Stimulated activated CD4-positive, alpha-beta T cell treated with anti-CD3 and anti-CD28 coated beads, Interleukin-4, amount 100 ng/mL, for 48 hours (primary cell): ENCODE measurements at regions not wholly inside any gene's neighbourhood (a gene's known extent, or its start where the extent isn't known, plus 50 kb on each side); places are given as distances from the start of the nearest gene placed in this dataset.
"Not testable (repeated sequence)": the region's sequence is repeated elsewhere in the genome, so short reads cannot be mapped to it uniquely, and the experiment has no call there.

Experiments used
- DNase-seq, 2 donors: peaks; one replicate each; pipeline ENCODE4 v3.0.0-alpha.2; 2020; ENCODE audit warnings: low read depth in 2 of 2

DNA sequence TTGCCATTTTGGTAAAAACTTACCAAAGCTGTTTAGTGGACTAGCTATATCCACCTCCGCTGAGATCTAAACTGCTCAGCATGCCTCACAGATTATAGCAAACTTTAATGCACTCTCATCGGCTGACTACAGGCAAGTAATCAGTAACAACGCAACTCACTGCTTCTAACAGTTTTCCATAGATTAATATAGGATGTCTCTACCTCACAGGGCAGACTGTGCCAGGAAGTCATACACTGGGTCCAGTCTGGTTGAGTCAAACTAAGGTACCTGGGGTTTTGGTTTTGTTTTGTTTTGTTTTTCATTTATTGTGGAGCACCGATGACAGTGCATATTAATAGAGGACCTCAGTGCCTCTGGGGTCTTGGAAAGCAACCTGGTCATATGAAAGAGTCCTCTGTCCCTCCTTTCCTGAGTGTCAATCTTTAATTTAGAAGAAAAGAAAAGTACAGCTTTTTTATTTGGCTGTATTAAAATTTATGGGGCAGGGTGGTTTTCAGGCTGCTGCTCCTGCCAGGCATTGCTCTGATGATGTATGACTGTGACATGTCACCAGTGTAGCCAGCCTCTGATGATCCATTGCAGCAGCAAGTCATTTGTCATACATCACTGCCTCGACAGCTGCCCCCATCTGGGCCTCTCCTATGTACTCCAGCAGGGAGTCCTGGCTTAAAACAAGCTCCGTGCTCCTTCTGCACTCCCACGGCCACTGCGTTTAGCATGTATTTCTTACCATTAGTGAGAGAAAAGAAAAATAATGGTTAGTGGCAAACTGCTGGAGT, 854.1 kb downstream of the KCNJ2 start:
- DNase-seq = no peak

GRCh38 chr17:71024172-71024571, 854.8 kb downstream of the KCNJ2 start:
- DNase-seq = no peak

DNA sequence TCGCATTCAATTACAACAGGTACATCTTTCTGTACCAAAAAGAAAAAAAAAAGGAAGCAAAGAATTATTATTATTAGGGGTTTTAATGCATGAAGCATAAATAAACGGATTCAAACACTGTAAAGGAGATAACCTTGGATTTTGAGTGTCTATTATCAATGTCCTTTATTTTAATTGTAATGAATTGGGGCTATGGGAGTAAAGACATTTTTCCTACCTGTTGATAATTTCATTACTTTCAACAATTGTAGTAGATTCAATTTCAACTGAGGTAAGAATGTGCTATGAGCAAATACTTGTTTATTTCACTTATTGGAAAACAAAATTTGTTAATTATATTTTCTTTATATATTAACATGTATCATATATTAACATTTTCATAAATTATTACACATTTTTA, 855.6 kb downstream of the KCNJ2 start:
- DNase-seq = no peak

DNA sequence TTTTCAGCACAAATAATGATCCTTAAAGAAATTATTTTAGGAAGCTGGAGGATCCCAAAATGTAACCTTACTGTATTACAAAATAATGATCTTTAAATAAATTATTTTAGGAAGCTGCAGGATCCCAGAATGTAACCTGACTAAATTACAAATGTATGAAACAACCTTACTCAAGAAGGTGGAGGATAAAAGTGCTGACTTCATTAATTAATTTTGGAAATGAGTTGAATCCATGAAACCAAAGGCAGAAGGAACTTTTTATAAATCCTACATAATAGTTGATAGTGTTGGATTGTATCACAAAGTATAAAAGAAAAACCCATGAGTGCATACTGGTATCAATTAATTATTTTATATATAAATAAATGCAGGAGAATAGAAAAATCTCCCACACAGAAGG, 859.9 kb downstream of the KCNJ2 start:
- DNase-seq = no peak

GRCh38 chr17:71031286-71031685, 862.0 kb downstream of the KCNJ2 start:
- DNase-seq = not testable (repeated sequence)

- DNase-seq = no peak
Measured at GRCh38 chr17:71032746-71033273, 863.5 kb downstream of the KCNJ2 start.

DNA sequence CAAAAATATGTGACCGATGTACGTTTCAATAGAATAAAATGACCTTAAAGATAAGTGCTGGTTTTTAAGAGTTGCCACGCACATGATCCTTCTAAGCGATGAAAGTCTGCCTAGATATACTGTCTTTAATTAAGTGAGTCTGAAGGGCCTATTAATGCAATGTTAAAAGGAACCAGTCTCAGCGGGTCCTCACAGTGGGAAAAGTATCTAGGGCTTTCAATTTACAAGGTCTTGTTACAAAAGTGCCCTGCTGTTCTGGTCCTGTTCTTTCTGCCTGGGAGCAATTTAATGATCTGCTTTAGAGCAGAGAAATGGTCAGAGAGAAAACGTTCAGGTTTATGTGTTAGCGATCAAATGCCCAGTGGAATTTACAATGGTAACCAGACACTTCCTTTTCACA, 864.0 kb downstream of the KCNJ2 start:
- DNase-seq = no peak

DNA sequence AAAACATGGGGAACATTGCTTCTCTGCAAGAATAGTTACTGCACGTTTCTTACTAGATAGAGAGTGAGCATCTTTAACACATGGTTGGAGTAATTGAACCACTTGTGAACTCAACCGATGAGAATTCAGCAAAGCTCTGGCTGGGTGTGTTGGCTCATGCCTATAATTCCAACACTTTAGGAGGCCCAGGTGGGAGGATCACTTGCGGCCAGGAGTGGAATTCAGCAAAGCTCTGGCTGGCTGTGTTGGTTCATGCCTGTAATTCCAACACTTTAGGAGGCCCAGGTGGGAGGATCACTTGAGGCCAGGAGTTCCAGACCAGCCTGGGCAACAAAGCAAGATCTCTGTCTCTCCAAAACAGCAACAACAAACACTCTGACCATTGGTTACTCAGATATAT, 865.9 kb downstream of the KCNJ2 start:
- no peak for DNase-seq

GRCh38 chr17:71037386-71037785, 868.1 kb downstream of the KCNJ2 start:
- DNase-seq = no peak

DNA sequence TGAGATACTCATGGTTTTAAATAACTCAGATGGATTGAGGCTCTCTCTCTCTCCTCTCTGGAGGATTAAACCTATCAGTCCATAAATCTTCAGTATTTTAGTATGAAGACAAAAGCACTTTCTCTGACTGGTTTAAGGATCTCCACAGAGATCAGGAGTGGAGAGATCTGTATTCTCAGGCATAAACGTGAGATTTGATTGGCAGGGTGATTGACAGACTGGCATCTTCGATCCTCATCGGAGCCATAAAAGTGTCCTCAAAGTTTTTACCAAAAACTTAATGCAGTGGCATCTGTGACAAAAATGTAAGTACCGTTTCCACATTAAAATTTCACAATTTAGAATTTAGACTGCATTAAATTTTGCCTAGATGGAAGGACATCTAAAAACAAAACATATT, 870.1 kb downstream of the KCNJ2 start:
- DNase-seq = no peak

DNA sequence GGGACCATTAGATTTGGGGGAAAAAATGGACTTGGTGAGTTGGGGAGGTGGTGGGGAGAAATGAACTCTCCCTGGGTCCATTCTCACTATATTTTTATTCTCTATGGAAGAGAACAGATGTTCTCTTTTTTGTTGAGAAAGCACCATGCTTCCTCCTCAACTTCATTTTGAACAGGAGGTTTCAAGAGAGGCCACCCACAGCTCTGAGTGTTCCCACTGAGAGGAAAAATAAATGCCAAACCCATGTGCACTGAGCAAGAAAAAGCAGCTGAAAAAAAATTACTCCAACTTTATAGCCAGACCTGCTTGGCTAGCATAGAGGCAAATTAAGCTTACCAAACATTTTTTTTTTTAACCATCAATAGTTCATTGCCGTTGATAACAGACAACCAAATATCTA, 883.6 kb downstream of the KCNJ2 start:
- no peak for DNase-seq

- DNase-seq = no peak
Measured at GRCh38 chr17:71055128-71055527, 885.8 kb downstream of the KCNJ2 start.

GRCh38 chr17:71057448-71057847, 888.1 kb downstream of the KCNJ2 start:
- no peak for DNase-seq

DNA sequence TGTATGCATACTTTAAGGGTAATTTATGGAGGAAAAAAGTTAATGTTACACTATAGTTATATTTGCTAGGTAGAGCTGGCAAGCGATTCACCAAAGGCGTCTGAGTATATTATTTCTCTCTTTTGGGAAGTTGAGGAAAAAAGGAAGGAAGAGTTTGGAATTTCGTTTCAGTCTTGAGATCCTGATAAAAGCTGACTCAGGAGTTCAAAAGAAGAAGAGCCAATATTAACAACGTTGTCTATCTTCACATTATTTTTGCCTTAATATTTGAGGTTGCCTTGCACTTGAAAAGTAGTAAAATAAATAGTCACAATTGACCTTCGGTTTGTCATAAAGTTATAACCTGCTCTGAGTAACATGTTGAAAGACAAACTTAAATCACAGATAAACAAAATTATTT, 888.6 kb downstream of the KCNJ2 start:
- DNase-seq = no peak

DNA sequence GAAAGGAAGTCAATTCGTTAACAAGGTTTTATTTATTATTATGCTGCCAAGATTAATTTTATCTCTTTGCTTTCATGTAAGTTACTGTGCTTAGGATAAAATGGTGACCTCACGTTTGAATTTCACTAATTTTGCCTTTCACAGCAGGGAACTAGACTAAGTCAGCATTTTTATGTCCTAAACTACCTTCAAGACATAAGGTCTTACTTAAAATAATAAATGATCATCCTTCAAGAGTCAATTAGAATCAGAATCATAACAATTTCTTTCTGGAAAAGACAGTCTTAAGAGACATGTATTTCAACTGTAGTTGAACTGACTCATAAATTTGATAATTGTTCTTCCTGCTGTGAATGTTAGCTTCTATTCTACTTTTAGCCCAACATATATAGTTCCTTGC, 893.8 kb downstream of the KCNJ2 start:
- DNase-seq = no peak

DNA sequence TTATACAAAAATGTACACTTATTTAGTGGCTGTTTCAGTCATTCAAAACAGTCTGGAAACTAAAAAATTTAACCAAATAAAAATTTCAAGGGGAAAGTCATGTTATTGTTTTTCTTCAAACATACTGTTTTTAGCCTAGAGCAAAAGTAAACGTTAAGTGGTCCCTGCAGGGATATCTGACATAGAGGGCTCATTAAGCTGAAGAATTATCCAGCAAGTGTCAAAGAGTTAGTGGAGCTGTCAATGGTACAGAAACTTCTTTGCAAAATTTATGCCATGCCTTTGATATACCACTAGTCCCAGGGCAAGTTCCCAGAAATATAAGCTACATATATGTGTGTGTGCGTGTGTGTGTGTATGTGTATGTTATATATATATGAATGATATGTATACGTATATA, 894.2 kb downstream of the KCNJ2 start:
- no peak for DNase-seq

DNA sequence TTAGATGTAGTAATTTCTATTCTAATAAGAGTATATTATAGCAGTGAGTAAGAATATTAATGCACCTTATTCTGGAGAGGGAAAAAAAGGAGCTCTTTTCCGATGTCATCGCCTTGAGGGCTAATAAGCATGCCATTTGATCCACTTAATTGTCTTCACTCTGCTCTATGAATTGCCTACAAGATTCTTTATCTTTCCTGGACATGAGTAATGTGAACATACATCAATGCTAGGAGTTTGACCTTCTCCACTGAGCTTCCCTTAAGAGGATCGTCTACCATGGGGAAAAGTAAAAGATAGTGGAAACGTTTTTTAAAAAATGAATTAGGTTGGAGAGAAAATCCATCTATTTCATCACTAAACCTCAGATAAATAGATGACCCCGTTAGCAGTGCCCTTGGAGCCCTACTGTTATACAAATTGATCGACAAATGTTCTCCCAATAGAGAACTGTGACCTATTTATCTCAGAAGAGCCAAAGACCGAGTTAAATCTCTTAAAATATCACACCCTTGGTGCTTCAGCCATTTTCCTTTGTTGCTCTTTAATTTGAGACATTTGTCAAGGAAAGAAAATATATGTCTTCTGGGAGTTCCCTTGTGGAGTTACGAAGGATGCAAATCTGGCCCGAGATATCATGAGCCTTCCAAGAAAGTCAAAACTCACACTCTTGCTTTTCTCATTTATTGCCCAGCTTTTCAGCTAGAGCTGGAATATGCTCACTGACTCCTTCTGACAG, 898.5 kb downstream of the KCNJ2 start:
- no peak for DNase-seq

- no peak for DNase-seq
Measured at GRCh38 chr17:71068408-71068750, 899.0 kb downstream of the KCNJ2 start.

DNA sequence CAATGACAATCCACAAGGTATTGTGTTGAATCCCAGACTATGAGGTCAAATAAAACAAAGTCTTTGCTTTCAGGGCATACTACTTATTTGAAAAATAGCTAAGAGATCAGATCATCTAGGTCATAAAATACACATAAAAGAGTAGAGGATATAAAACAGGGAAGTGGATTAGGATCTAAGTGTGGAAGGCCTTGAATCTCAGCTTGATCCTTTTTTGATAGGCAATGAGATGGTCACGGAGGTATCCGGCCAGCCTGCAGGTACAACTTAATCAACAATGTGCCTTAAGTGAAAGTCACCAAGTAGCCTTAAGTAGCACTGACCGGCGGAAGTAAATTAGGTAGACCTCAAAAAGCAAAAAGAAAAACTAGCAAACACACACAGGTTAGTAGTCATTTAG, 901.7 kb downstream of the KCNJ2 start:
- DNase-seq = no peak

DNA sequence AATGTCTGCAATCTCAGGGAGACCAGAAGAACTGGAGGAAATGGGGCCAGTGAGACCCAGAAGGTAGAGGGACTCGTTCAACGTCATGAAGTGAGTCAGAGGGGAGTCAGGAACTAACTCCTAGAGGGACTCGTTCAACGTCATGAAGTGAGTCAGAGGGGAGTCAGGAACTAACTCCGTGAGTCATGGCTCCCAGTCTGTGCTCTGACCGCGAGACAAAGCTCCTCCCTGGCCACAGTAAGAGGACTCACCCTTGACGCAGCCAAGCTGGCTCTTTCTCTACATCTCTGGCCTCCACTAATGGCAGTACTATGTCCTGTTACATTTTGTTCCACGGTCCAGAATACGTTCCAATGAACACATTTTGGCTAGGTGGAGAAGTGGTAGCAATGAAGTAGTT, 902.5 kb downstream of the KCNJ2 start:
- no peak for DNase-seq

- DNase-seq = no peak
Measured at GRCh38 chr17:71080937-71081336, 911.6 kb downstream of the KCNJ2 start.

DNA sequence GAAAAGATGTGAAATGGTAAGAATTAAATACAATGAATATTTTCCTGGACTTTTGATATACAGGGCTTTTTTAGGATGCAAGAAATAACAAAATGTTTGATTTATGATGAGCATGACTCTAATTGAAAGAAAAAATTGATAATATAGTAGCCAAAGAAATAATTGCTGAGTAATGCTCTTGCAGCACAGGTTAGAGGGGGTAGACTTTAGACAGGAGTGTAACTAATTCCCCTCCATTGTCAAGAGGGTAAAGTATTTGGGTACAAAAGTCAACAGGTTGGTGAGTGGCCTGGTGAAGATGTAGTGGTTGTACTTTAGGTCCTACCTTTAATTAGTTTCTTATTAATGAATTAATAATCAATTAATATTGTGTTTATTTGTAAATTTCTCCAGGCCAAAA, 912.3 kb downstream of the KCNJ2 start:
- DNase-seq = no peak

DNA sequence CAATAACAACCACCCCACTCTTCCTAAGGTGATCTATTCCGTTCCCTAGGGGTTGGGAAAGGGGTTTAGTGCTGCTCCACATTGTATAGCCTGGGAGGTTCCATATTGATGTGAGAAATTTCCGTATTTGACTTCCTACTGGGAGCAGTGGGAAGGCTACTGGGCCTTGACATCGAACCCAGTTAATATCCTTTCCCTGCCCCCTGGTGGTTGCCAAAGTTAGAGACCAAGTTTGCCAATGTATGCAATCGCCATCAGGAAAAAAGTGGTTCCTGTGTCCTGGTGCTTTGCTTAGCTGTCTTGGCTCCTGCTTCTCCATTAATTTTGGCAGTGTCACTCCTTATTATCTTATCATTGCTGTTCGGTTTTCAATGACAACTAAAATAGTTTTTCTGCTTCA, 914.9 kb downstream of the KCNJ2 start:
- DNase-seq = no peak
